GM23248 (cell line): ENCODE measurements at regions not wholly inside any gene's neighbourhood (a gene's known extent, or its start where the extent isn't known, plus 50 kb on each side); places are given as distances from the start of the nearest gene placed in this dataset.

Experiments used
- DNase-seq: peaks from one replicate; pipeline ENCODE4 v3.0.0-alpha.2; 2015
- H2AFZ ChIP-seq: fragments of 200-600 bp; sonication (generic); 2 replicates; pipeline ENCODE4 v1.6.1; 2016; ENCODE audit warnings: antibody characterized with exemption
- H3F3A ChIP-seq: fragments of 200-600 bp; sonication (generic); 2 replicates; pipeline ENCODE4 v1.6.1; 2016; ENCODE audit warnings: mild to moderate bottlenecking, antibody characterized with exemption, mixed run types; ENCODE audit not compliant: insufficient read depth
- H3K27ac ChIP-seq: fragments of 200-600 bp; sonication (generic); 2 replicates; pipeline ENCODE4 v1.5.1; 2016; ENCODE audit warnings: mild to moderate bottlenecking
- H3K27me3 ChIP-seq: fragments of 200-600 bp; sonication (generic); replicated peaks from 2 replicates; pipeline ENCODE4 v1.6.1; 2016; ENCODE audit warnings: mild to moderate bottlenecking; ENCODE audit not compliant: insufficient read depth
- H3K36me3 ChIP-seq: fragments of 200-600 bp; sonication (generic); 2 replicates; pipeline ENCODE4 v1.6.1; 2016; ENCODE audit warnings: low read depth, mild to moderate bottlenecking
- H3K4me1 ChIP-seq: fragments of 200-600 bp; sonication (generic); 2 replicates; pipeline ENCODE4 v1.6.1; 2016; ENCODE audit warnings: mild to moderate bottlenecking; ENCODE audit not compliant: insufficient read depth
- H3K4me2 ChIP-seq: fragments of 200-600 bp; sonication (generic); one replicate; pipeline ENCODE4 v1.6.1; 2016; ENCODE audit warnings: mild to moderate bottlenecking; ENCODE audit not compliant: unreplicated experiment
- H3K4me3 ChIP-seq: fragments of 200-600 bp; sonication (generic); 2 replicates; pipeline ENCODE4 v1.5.1; 2016; ENCODE audit warnings: mild to moderate bottlenecking
- H3K79me2 ChIP-seq: fragments of 200-600 bp; sonication (generic); 2 replicates; pipeline ENCODE4 v1.6.1; 2016; ENCODE audit warnings: mild to moderate bottlenecking; ENCODE audit not compliant: insufficient read depth
- H3K9ac ChIP-seq: fragments of 200-600 bp; sonication (generic); 2 replicates; pipeline ENCODE4 v1.6.1; 2016; ENCODE audit warnings: mild to moderate bottlenecking
- H3K9me2 ChIP-seq: fragments of 200-600 bp; sonication (generic); 2 replicates; pipeline ENCODE4 v1.6.1; 2016; ENCODE audit warnings: mixed run types, mild to moderate bottlenecking, moderate library complexity; ENCODE audit not compliant: insufficient read depth
- H3K9me3 ChIP-seq: fragments of 200-600 bp; sonication (generic); one replicate; pipeline ENCODE4 v1.6.1; 2017; ENCODE audit warnings: low read depth
- H4K20me1 ChIP-seq: fragments of 200-600 bp; sonication (generic); 2 replicates; pipeline ENCODE4 v1.6.0; 2016; ENCODE audit not compliant: insufficient read depth
- EZH2 ChIP-seq: fragments of 200-600 bp; sonication (generic); IDR thresholded peaks from 2 replicates; pipeline ENCODE4 v1.6.1; 2018; ENCODE audit warnings: antibody characterized with exemption, mild to moderate bottlenecking; ENCODE audit not compliant: insufficient read depth, poor library complexity, severe bottlenecking
- EZH2phosphoT487 ChIP-seq: fragments of 200-600 bp; sonication (generic); IDR thresholded peaks from 2 replicates; pipeline ENCODE4 v1.6.1; 2018; ENCODE audit warnings: antibody characterized with exemption, moderate library complexity, mild to moderate bottlenecking, low read depth; ENCODE audit not compliant: insufficient read depth
- WGBS, 2 experiments: methylation state at CpG; one replicate each; pipeline ENCODE4 v1.1.6; 2015 to 2017; ENCODE audit warnings: low lambda C conversion rate in 2 of 2, low coverage in 1 of 2; ENCODE audit errors: missing lambda C conversion rate in 2 of 2; 5-methylcytosine and 5-hydroxymethylcytosine counted together
- in situ Hi-C: fragments of 300-500 bp; cut with MboI; formaldehyde crosslinking; loops from 2 replicates; pipeline ENCODE4 v1.15.0; 2020

- no peaks in the 10 kb centered on the region for H3K4me1 ChIP-seq
- no peak overlapping the region for H3K4me2 ChIP-seq
- no peak overlapping the region for H3K4me3 ChIP-seq
- in situ Hi-C loops, result no loop called here
- no peak overlapping the region for H3K27ac ChIP-seq
- no peaks in the 10 kb centered on the region for H3K36me3 ChIP-seq
- H3K9ac ChIP-seq, result no peak overlapping the region
- H4K20me1 ChIP-seq, result no peaks in the 10 kb centered on the region
- H3K9me3 ChIP-seq, result no peaks in the 10 kb centered on the region
- TF ChIP-seq EZH2 (no peak), EZH2phosphoT487 (no peak)
- H2AFZ ChIP-seq, result no peak overlapping the region
- no peaks in the 10 kb centered on the region for H3K27me3 ChIP-seq
- no peaks in the 10 kb centered on the region for H3K79me2 ChIP-seq
- no peaks in the 10 kb centered on the region for H3F3A ChIP-seq
- WGBS, 2 experiments, result 83 to 100% methylated on average over 1 of the region's 1 CpG
- H3K9me2 ChIP-seq, result no peaks in the 10 kb centered on the region
- DNase-seq, result no peak
Measured at GRCh38 chrX:113429011-113429410, 588.4 kb upstream of the AMOT start.

DNA sequence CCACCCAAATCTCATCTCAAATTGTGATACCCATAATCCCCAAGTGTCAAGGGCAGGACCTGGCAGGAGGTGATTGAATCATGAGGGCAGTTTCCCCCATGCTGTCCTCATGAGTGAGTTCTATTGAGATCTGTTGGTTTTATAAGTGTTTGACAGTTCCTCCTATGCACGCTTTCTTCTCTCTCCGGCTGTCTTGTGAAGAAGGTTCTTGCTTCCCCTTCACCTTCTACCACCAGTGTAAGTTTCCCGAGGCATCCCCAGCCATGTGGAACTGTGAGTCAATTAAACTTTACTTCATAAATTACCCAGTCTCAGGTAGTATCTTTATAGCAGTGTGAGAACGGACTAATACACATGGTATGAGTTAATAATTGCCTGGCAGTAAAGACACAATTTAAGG lies 581.7 kb upstream of the AMOT start:
- Histone ChIP-seq H3K27me3 (no peaks in the 10 kb centered on the region), H2AFZ (no peak overlapping the region), H3K9me3 (no peaks in the 10 kb centered on the region), H3K36me3 (no peaks in the 10 kb centered on the region), H3K9me2 (no peaks in the 10 kb centered on the region), H3K4me1 (no peaks in the 10 kb centered on the region), H3K9ac (no peak overlapping the region), H3K4me3 (no peak overlapping the region), H3K79me2 (no peaks in the 10 kb centered on the region), H3F3A (no peaks in the 10 kb centered on the region), H3K27ac (no peak overlapping the region), H4K20me1 (no peaks in the 10 kb centered on the region), H3K4me2 (no peak overlapping the region)
- in situ Hi-C loops, result no loop called here
- no peak for TF ChIP-seq EZH2phosphoT487
- no peak for TF ChIP-seq EZH2
- no peak for DNase-seq
- 77 to 81% methylated on average over 4 of the region's 4 CpGs for WGBS, 2 experiments

DNA sequence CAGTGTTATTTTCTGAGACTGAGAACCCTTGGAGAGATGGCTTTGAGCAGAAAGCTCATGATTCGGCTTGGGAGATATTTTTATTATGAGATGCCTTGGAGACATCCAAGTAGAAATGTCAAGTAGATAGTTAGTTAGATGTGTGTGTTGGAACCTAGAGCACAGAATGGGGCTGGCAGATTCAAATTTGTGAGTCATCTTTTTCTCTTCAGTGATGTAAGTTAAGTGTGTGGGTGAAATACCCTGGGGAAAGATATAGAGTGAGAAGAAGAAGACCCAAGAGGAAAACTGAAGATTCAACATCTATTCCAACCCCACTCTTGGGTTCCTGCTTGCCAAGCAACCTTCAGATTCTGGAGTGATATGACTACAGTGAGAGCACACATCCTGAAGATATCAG lies 580.8 kb upstream of the AMOT start:
- in situ Hi-C loops, result no loop called here
- H3K27me3 ChIP-seq, result no peaks in the 10 kb centered on the region
- H3K27ac ChIP-seq, result no peak overlapping the region
- peak; percentile 44 for DNase-seq
- WGBS, 2 experiments, result 69 to 74% methylated on average over 1 of the region's 1 CpG
- no peak overlapping the region for H2AFZ ChIP-seq
- no peaks in the 10 kb centered on the region for H4K20me1 ChIP-seq
- TF ChIP-seq EZH2phosphoT487 (no peak), EZH2 (no peak)
- no peaks in the 10 kb centered on the region for H3F3A ChIP-seq
- H3K36me3 ChIP-seq, result no peaks in the 10 kb centered on the region
- H3K9me3 ChIP-seq, result no peaks in the 10 kb centered on the region
- no peaks in the 10 kb centered on the region for H3K79me2 ChIP-seq
- H3K4me3 ChIP-seq, result no peak overlapping the region
- no peak overlapping the region for H3K9ac ChIP-seq
- H3K4me1 ChIP-seq, result no peaks in the 10 kb centered on the region
- H3K9me2 ChIP-seq, result no peaks in the 10 kb centered on the region
- H3K4me2 ChIP-seq, result no peak overlapping the region

GRCh38 chrX:113412106-113412505 lies 571.5 kb upstream of the AMOT start:
- Histone ChIP-seq H4K20me1 (no peaks in the 10 kb centered on the region), H3K79me2 (no peaks in the 10 kb centered on the region), H3K4me3 (no peak overlapping the region), H3K9ac (no peak overlapping the region), H3F3A (no peaks in the 10 kb centered on the region), H3K9me3 (no peaks in the 10 kb centered on the region), H3K4me1 (no peaks in the 10 kb centered on the region), H3K27ac (no peak overlapping the region), H3K36me3 (no peaks in the 10 kb centered on the region), H3K4me2 (no peak overlapping the region), H3K9me2 (no peaks in the 10 kb centered on the region), H2AFZ (no peak overlapping the region), H3K27me3 (no peaks in the 10 kb centered on the region)
- 78 to 89% methylated on average over 1 of the region's 1 CpG for WGBS, 2 experiments
- no peak for DNase-seq
- in situ Hi-C loops, result no loop called here
- TF ChIP-seq EZH2 (no peak), EZH2phosphoT487 (no peak)

DNA sequence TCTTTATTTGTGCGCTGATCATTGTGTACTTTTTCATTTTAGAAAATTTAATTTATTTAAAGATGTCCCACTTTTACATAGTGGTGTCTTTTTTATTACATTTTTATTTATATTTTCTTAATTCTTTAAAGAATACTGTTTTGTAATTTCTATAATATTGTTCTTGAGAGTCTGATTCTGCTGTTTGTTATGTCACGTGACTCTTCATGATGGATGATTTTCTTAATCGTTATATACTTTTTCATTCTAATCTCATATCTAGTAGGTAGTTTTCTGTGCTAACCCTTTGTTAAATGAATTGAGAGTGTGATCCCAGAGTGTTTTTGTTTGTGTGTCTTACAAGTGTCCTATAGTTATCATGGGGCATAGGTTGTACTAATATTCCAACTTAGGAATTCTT lies 568.2 kb upstream of the AMOT start:
- H3K9ac ChIP-seq, result no peak overlapping the region
- H3K9me2 ChIP-seq, result no peaks in the 10 kb centered on the region
- H3K9me3 ChIP-seq, result no peaks in the 10 kb centered on the region
- no peak overlapping the region for H2AFZ ChIP-seq
- H3K27me3 ChIP-seq, result no peaks in the 10 kb centered on the region
- no peaks in the 10 kb centered on the region for H3K36me3 ChIP-seq
- no peak overlapping the region for H3K4me3 ChIP-seq
- WGBS, 2 experiments, result 94 to 96% methylated on average over 3 of the region's 3 CpGs
- no peaks in the 10 kb centered on the region for H3F3A ChIP-seq
- in situ Hi-C loops, result no loop called here
- DNase-seq, result no peak
- no peaks in the 10 kb centered on the region for H3K4me1 ChIP-seq
- no peaks in the 10 kb centered on the region for H4K20me1 ChIP-seq
- TF ChIP-seq EZH2, result no peak
- TF ChIP-seq EZH2phosphoT487, result no peak
- H3K27ac ChIP-seq, result no peak overlapping the region
- no peak overlapping the region for H3K4me2 ChIP-seq
- H3K79me2 ChIP-seq, result no peaks in the 10 kb centered on the region
